RWPE1 (cell line): ENCODE measurements at regions not wholly inside any gene's neighbourhood (a gene's known extent, or its start where the extent isn't known, plus 50 kb on each side); places are given as distances from the start of the nearest gene placed in this dataset.
"Not testable (repeated sequence)": the region's sequence is repeated elsewhere in the genome, so short reads cannot be mapped to it uniquely, and the experiment has no call there.

Experiments
- CTCF ChIA-PET: fragments of 350-600 bp; sonication (Branson Sonifier 250); formaldehyde crosslinking; extraction: SDS; loops from one replicate; lab custom pipeline; 2021; lab: Yijun Ruan, JAX
- POLR2A ChIA-PET: fragments of 400-600 bp; formaldehyde crosslinking; extraction: SDS; loops from one replicate; lab custom pipeline; 2020; ENCODE audit warnings: antibody characterized with exemption; ENCODE audit not compliant: low non-redundant PET; lab: Yijun Ruan, JAX
- DNase-seq: peaks from one replicate; pipeline ENCODE4 v3.0.0; 2012; ENCODE audit warnings: low spot score
- H3K27ac ChIP-seq: fragments of 450-650 bp; 2 replicates; pipeline ENCODE4 v1.5.1; 2017
- TF ChIP-seq, protein P1 (sequence below): fragments of 450-650 bp; conservative IDR thresholded peaks from 2 replicates; pipeline ENCODE4 v1.5.1; 2017; ENCODE audit warnings: low read depth, mild to moderate bottlenecking

DNA sequence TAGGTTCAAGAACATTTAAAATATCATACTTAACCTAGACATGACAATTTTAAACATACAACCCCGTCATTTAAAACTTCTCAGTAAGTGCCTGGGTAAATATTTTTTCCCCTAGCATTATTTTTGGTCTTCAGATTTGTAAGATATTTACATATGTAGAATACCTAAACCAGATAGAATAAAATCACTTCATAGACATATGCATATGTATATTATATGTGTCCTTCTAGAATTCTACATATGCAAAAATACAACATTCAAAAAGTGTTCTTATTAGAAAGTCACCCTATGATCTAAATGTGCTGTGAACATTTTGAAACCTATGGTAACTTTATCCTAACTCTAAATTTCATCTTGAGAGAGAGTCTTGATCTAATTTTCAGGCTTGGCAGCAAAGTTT is 1467.0 kb upstream of the B3GALT2 start:
- TF ChIP-seq, protein P1, sequence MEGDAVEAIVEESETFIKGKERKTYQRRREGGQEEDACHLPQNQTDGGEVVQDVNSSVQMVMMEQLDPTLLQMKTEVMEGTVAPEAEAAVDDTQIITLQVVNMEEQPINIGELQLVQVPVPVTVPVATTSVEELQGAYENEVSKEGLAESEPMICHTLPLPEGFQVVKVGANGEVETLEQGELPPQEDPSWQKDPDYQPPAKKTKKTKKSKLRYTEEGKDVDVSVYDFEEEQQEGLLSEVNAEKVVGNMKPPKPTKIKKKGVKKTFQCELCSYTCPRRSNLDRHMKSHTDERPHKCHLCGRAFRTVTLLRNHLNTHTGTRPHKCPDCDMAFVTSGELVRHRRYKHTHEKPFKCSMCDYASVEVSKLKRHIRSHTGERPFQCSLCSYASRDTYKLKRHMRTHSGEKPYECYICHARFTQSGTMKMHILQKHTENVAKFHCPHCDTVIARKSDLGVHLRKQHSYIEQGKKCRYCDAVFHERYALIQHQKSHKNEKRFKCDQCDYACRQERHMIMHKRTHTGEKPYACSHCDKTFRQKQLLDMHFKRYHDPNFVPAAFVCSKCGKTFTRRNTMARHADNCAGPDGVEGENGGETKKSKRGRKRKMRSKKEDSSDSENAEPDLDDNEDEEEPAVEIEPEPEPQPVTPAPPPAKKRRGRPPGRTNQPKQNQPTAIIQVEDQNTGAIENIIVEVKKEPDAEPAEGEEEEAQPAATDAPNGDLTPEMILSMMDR = no peak
- CTCF ChIA-PET = no interaction called here
- H3K27ac ChIP-seq = no peak overlapping the region
- no peak for DNase-seq
- POLR2A ChIA-PET = no interaction called here

DNA sequence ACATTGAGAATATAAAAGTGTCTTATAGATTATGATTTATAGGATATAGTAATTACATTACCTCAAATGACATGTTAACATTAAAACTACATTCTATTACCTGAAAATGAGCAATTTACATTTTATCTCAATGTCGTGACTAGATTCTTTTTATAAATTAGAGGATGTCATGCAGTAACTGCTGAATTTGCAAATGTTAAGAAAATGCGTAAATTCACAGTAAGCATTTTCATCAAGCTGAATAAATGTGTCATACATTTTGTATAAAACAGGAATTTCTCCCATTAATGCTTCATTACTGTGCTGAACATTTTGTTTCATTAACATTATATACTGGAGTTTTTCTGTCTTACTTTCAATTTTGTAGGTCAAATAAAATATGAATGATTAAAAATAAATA is 1460.7 kb upstream of the B3GALT2 start:
- CTCF ChIA-PET = no interaction called here
- DNase-seq = no peak
- POLR2A ChIA-PET = no interaction called here
- TF ChIP-seq, protein P1 = no peak
- no peak overlapping the region for H3K27ac ChIP-seq

DNA sequence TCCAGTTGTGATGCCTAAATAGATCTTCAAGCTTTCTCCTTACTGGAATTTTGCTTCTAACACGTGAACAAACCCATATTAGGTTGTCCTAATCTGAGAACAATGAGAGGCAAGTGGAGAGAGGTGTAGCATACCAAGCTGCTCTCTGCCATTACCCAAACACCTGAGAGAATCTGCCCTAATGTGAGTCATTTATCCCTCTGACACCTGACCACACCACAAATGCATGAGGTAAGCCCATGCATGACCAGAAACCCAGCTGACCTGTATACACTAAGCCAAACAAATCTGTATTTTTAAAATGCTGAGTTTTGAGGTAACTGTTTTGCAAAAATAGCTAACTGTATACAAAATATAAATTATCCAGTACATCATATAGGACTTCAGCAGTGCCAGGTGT is 1458.1 kb upstream of the B3GALT2 start:
- POLR2A ChIA-PET = no interaction called here
- TF ChIP-seq, protein P1 = no peak
- DNase-seq = no peak
- H3K27ac ChIP-seq = no peak overlapping the region
- CTCF ChIA-PET = interaction anchor here (0.7 kb wide), 1 partner anchor 46 kb away, joined by 3 read pairs; no protein-coding TSS in a partner anchor

DNA sequence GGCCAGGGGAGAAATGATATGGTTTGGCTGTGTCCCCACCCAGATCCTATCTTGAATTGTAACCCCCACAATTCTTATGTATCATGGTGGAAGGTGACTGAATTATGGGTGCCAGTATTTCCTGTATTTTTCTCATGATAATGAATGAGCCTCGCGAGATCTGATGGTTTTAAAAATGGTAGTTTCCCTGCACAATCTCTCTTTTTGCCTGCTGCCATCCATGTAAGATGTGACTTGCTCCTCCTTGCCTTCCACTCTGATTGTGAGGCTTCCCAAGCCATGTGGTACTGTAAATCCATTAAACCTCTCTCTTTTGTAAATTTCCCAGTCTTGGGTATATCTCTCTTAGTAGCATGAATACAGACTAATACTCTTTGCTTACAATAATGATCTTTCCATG is 1453.9 kb upstream of the B3GALT2 start:
- TF ChIP-seq, protein P1 = no peak
- no peak overlapping the region for H3K27ac ChIP-seq
- ChIA-PET POLR2A (no interaction called here), CTCF (interaction anchor here (0.6 kb wide), 1 partner anchor 833 kb away, joined by 4 read pairs; no protein-coding TSS in a partner anchor)
- DNase-seq = no peak

DNA sequence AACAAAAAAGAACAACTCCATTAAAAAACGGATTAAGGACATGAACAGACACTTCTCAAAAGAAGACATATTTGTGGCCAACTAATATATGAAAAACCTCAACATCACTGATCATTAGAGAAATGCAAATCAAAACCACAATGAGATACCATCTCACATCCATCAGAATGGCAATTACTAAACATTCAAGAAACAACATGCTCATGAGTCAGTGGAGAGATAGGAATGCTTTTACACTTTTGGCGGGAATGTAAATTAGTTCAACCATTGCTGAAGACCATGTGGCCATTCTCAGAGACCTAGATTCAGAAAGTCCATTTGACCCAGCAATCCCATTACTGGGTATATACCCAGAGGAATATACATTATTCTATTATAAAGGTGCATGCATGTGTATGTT is 1442.6 kb upstream of the B3GALT2 start:
- H3K27ac ChIP-seq = no peak overlapping the region
- TF ChIP-seq, protein P1 = no peak
- ChIA-PET POLR2A (no interaction called here), CTCF (no interaction called here)
- DNase-seq = no peak

DNA sequence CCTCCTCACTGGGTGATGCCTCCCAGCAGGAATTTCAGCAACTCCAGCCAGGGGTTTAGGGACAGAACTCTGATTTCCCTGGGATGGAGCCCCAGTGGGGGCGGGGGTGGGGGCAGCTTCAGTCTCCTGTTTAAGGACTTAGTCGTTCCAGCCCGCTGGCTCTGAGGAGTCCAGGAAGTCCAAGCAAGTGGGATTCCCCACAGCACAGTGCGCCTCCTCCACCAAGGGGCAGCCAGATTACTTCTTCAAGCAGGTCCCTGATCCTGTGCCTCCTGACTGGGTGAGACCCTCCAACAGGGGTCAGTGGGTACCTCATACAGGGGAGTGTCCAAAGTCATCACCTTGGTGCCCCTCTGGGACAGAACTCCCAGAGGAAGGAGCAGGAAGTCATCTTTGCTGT is 1438.4 kb upstream of the B3GALT2 start:
- TF ChIP-seq, protein P1 = no peak
- ChIA-PET CTCF (interaction anchor here (0.6 kb wide), 1 partner anchor 29 kb away, joined by 4 read pairs; no protein-coding TSS in a partner anchor), POLR2A (no interaction called here)
- H3K27ac ChIP-seq = no peak overlapping the region
- DNase-seq = no peak

DNA sequence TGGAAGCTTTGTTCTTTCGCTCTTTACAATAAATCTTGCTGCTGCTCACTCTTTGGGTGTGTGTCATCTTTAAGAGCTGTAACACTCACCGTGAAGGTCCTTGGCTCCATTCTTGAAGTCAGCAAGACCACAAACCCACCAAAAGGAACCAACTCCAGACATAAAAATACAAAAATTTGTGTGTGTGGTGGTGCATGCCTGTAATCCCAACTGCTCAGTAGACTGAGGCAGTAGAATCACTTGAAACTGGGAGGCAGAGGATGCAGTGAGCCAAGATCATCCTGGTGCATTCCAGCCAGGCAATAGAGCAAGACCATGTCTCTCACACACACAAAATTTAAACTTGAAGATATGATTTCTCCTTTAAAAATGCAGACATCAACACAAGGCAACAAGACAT is 1431.7 kb upstream of the B3GALT2 start:
- no peak for DNase-seq
- POLR2A ChIA-PET = no interaction called here
- TF ChIP-seq, protein P1 = no peak
- CTCF ChIA-PET = no interaction called here
- no peak overlapping the region for H3K27ac ChIP-seq

DNA sequence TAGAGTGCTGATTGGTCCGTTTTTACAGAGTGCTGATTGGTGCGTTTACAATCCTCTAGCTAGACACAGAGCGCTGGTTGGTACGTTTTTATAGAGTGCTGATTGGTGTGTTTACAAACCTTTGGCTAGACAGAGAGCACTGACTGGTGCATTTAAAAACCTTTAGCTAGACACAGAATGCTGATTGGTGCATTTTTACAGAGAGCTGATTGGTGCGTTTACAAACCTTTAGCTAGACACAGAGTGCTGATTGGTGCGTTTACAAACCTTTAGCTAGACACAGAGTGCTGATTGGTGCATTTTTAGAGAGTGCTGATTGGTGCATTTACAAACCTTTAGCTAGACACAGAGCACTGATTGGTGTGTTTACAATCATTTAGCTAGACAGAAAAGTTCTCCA is 1430.9 kb upstream of the B3GALT2 start:
- POLR2A ChIA-PET, DNase-seq, CTCF ChIA-PET, H3K27ac ChIP-seq: not testable (repeated sequence)
